Tongue (tissue), 1 donor: ENCODE measurements at regions not wholly inside any gene's neighbourhood (a gene's known extent, or its start where the extent isn't known, plus 50 kb on each side); places are given as distances from the start of the nearest gene placed in this dataset.

ENCODE experiments used
- DNase-seq: peaks from one replicate; pipeline ENCODE4 v3.0.0-alpha.2; 2015

DNA sequence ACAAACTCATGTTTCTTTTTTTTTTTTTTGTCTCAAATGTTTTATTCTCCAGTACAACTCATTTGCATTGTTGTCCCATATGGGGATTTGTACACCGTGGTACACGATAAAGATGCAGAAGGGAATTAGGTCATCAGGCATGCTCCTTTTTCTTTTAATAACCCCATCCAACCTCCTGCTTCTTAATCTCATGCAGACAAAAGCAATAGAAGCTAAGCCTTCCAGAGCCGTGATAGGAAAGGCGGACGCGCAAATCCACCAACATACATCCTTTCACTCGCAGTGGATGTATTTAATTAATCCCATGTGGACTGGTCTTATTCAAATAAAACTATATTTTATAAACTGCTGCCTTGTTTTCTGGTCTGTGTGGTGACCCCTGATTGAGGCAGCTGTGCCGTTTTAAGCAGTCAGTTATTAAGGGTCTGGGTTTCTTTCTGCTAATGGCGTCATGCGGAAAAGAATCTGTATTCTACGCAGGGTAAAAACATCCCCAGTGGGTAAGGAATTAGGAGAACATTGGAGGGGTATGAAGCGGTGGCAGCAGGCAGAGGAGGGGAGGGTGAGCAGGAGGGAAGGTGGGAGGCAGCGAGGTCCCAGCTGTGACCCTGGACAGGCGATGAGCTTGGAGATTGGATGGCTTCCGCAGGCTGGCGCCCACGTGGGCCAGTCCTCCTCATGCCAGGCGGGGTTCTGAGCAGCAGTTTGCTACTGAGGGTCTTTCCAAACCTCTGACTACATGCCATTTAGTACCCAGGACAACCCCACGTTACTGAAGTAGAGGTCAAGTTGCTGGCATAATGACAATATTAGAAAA, 172.8 kb downstream of the LINC00237 start:
- no peak for DNase-seq

DNA sequence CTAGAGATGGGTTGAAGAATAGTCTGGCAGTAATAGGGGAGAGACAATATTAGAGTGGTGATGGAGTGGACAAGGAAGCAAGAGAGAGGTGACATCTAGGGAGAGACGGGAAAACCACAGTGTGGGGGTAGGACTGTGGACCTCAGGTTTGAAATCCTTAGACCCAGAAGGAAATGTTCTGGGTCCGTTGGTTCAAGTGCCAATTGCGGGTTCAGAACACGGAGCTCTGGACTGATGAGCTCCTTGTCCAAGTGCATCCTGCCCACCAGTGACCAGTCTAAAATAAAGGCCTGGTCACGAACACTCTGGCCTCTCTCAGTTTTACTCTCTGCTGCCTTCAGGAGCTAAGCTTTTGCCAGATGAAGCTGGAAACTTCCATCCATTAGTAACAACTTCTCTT, 174.0 kb downstream of the LINC00237 start:
- DNase-seq, result no peak

DNA sequence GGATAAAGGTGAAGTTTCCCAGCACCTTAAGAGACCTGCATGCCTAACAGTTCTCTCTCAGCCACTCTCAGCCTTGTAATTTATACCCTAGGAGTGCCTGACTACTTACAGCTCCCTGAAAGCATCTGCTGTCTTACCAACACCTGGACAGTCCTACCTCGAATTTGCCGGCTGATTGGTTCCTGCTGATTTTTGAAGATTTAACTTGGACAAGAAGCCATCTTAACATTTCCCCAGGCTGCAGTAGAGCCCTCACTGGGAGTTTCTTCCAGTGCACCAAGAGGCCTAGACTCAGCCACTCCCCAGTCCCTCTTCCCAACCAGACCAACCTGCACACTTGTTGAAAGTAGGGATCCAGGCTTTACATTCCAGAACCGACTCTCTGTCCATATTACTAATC, 174.5 kb downstream of the LINC00237 start:
- DNase-seq, result no peak

DNA sequence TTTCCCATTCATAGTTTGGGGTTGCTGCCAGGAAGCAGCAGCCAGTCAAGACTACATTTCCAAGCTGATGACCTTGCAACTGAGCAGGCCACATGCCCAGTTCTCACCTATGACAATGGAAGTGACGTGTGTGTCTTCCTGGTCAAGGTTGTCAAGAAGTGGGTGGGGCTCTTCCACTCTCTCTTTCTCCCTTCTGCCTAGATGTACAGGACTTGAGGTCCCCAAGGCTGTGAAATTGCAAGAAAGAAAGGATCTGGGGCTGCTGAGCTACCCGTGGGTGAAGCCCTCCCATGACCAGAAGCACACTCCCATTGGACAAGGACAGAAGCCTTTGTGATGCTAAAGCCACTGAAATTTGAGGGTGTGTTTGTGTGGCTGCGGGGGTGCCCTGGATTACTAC, 175.1 kb downstream of the LINC00237 start:
- no peak for DNase-seq

DNA sequence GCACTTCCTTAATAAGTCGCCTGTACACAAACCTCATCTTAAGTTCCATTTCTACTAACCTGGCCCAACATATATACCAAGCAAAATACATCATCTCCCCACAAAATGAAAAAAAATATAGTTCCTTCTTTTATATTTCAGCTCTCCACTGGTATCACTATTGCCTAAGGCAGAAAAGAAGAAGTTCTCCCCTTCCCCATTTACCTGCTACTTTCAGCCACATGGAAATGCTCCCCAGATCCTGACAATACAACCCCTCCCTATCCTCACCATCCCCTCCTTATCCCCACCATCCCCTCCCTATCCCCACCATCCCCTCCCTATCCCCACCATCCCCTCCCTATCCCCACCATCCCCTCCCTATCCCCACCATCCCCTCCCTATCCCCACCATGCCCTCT, 175.7 kb downstream of the LINC00237 start:
- DNase-seq, result no peak

DNA sequence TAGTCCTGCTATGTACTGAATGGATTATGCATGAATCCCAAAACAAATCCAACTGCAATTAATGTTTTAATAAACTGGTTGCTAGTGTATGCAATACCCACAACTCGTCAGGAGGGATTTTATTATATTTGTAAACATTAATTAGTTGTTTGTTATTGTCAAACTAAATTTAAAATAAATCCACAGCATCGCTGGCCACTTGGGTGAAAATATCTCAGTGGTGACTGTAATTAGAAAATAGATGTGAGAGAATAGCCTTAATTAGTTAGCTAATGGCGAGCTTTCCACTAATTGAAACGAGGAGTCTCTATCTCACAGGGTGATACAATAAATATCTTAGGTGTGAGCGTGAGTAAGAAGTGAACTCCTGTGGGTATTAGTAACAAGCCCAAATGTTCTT, 176.8 kb downstream of the LINC00237 start:
- DNase-seq, result no peak

DNA sequence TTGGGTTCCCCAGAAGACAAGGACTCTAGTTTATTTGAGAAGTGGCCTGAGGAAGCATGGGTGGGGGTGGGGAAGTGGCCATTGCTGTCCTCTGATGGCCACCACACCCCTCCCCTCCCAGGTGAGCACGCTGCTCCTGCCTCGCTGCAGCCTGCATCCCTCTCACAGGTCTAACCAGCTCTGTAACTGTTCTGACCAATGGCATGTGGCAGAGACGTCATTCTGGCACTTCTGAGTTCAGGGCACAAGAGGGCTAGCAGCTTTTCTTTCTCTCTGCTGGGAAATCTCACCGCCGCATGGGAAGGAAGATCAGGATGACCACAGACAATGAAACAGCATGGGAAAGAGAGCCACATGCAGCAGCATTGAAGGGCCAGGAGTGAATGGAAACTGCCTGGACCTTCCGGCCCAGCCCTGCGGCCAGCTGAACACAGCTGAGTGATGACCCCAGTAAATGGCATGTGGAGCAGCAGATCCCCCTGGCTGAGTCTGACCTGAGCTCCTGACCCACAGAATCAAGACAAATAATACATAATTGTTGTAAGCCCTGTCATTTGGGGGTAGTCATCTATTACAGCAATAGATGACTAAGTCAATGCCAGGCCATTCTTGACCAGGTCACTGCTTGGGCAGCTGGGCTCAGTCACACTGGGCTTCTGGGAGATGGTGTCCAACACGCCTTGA, 179.8 kb downstream of the LINC00237 start:
- no peak for DNase-seq

DNA sequence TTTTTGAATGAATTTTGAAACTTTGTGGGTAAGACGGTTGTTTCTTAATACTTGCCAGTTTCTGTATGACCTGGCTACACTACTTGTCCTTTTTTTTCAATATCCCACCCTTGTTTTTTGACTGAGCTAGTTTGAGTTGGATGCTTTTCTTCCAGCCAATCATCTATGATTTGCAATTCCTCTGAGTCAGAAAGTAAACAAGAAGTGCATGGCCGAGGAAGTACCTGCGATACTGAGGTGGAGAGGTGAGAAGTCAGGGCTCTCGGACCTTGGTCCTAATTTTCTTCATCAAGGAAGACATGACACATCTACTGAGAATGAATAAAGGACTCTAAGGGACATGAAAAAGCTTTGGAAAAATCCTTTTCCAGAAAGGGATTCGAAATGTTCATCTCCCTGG, 185.7 kb downstream of the LINC00237 start:
- DNase-seq, result no peak

DNA sequence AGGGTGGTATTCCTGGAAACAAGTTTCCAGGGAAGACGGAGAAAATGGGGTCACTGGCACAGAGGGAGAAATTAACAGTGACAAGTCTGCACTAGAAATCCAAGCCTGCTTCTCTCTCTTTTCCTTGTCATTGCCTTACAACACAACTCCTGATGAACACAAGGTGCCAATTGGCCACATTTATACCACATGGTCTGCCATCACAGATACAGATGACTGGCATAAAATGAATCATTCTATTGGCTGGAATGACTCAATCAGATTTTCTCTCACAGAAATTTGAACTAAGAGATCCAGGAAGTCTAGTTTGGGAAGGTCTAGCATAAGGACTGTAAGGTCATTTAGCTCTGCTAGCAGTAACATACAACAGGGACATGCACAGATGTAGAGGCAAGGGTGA, 190.3 kb downstream of the LINC00237 start:
- no peak for DNase-seq

DNA sequence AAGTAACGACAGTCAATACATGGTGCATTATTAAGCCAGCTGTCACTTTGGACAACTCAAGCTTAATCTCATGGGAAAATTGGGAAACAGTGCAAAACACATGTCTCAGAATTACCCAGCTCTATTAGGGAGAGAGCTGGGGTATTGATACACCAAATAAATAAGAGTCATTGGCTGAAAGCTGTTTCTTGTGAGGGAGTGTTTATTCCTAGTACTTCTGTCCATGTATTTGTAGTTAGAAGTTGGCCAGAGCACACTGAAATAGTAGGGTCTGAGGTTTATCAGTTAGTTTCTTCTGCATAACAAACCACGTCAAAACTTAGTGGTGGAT, 192.0 kb upstream of the RALGAPA2 start:
- DNase-seq, result no peak

DNA sequence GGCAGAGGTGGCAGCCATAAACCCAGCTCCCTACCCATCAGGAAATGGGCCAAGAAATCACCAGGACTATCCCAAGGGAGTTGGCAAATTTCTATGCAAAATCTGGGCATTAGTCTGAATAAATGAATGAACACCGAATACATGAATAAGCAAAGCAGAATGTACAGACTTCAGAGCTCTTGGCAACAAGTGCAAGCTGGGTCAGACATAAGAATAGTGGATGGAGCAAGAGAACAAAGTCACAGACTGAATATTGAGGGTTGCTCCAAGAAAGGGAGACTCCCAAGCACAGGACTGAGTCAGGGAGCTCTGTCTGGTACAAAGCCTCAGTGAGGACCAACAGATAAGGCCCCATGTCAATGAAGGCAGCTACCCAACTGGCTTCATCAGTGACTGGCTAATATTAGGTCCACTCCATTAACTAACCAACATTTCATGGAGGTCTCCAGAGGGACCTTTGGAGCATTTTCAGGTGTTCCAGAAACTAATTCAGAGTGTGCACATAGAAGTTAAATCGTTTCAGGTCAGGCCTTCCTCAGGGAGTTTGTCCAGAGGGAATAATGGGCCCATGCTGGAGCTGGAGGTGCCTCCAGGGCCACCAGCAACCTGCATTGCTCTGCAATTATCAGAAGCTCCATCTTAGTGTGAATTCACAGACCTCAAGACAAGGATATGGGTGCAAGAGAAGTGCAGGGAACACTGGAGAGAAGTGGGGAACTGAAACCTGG, 191.5 kb upstream of the RALGAPA2 start:
- no peak for DNase-seq

DNA sequence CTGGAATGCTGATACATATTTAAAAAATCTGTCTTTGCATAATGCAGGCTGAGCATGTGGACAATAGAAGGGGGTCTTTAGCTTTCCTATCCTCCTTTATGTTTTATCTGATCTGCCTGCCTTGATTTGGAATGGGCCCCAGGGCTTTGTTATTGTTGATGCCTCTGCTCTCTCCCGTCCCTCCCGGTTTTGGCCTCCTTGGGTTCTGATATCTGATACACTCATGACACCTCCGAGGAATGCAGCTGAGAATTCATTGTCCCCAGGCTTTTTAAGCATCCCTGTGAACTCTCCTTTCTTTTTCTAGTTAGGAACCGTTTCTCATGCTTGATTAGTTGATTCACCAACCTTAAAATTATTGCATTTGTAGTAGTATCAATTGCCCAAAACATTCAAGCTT, 185.5 kb upstream of the RALGAPA2 start:
- no peak for DNase-seq

DNA sequence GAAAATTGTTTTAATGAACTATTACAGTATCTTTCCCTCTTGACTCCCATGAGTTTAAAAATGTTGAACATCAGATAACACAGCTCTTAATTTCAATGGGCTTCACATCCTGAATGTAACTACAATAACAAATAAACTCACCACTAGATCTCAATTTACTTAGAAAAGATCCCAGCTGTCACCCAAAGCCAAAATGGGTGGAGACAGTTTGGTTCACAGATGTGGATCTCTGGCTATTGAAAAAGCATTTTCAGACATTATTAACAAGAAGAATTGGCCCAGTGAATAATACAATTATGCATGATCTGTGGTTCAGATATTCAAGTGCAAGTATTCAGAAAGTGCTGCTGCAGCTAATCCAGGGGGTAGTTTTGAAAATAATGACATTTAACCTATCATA, 184.7 kb upstream of the RALGAPA2 start:
- peak; percentile 51 for DNase-seq

DNA sequence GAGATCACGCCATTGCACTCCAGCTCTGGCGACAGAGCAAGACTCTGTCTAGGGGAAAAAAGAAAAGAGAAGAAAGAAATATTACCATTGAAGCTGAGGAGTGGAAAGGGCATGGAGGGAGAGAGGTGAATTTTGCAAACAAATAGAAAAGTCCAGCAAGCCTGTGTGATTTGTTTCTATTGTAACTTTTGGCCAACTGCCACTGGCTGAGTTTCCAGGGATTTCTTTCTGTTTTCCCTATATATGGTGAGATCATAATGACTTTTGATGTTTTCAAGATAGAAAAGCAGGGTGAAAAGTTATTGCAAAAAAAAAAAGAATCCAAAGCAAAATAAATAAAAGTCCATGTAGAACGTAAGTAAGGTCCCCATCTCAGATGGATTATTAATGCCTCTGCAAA, 184.2 kb upstream of the RALGAPA2 start:
- DNase-seq, result peak; percentile 57

DNA sequence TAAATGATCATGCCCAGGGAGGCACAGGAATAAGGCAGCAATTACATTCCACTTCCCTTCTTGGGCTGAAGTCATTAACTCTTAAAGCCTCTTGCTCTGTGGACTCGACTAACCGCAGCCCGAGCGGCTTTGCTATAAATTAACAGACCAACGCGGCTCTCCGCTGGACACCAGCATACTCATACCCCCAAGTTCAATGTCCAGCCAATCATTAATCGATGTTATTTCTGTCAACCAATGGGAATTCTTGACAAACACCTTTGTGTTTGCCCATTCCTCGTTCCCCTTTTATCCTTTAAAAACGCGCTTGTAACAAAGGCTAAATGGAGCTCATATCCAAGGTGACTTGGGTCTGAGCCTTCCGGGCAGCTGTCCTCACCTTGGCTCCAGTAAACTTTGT, 183.1 kb upstream of the RALGAPA2 start:
- DNase-seq, result no peak

DNA sequence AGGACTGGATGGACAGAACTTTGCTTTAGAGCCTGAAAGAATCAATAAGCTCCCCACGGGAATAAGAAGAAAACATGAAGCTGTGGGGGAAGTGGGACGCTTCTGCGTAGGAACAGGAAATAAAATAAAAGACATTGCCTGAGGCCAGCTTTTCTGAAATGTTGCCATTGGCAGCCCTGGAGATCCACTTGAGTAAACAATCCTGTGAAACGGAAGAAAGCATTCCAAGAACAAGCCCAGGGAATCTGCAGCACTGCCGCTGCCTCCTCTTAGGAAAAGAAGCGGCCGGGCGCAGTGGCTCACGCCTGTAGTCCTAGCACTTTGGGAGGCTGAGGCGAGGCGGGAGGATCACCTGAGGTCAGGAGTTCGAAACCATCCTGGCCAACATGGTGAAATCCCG, 182.3 kb upstream of the RALGAPA2 start:
- peak; percentile 50 for DNase-seq

DNA sequence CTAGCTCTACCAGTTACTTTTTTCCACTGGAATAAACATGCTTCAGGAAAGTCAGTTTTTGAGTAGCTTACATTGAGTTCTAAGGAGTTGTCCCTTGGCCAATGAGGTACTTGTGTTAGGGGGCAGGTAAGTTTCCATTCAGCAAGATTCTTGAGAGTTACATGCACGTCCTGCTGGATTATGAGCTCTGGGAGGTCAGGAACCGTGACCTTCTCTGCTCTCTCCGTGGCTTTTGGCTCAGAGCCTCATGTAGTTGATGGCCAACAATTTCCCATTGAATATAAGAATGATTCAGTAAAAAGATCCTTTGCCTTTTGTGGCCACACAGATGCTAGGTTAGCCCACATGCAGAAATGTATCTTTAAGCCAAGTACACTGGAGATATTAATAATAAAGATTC, 181.8 kb upstream of the RALGAPA2 start:
- no peak for DNase-seq

DNA sequence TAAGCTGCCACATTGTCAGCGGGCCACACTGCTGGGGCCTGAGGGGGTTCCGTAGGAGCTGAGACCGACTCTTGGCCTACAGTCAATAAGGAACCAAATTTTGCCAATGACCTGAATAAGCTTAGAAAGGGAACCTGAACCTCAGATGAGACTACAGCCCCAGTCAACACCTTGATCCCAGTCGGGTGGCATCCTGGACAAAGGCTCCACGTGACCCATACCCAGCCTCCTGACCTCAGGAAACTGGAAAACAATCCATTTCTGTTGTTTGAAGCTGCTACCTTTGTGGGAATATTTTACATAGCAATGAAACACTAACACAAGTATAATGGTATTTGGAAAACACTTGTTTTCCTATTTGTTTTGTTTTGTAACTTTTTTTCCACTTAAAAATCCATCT, 179.9 kb upstream of the RALGAPA2 start:
- no peak for DNase-seq

DNA sequence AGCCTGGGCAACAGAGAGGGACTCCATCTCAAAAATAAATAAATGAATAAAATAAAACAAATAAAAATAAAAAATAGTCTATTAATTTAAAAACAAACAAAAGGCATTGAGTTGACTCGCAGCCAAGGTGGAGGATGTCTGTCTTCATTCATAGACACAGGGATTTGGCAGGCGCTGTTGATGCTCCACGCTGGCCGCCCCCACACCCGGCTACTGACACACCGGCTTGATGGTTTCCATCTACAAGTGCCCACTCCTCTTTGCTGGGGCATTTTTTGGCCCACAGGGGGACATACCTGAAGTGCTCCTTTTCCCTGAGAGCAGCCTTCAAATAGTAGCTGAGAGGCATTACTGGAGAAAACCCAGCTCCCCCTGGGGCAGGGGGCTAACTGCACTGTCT, 178.3 kb upstream of the RALGAPA2 start:
- DNase-seq, result no peak

DNA sequence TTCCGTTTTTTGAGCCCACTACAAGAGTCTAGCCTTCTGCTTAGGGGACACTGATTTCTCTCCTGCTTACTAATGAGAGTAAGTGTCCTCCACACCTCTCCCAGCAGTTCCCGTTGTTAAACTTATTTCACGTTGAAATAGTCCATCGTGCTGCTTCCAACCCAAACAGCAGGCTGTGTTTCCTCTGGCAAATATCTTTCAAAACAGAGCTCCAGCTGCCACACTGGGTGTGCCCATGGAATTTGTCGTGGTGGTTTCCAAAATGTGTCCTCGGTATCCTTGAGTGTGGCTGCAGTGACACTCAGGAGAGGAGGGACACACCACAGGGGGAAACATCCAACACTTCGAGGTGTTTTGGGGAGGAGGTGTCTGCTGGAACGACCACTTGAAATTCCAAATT, 176.5 kb upstream of the RALGAPA2 start:
- peak; percentile 71 for DNase-seq

DNA sequence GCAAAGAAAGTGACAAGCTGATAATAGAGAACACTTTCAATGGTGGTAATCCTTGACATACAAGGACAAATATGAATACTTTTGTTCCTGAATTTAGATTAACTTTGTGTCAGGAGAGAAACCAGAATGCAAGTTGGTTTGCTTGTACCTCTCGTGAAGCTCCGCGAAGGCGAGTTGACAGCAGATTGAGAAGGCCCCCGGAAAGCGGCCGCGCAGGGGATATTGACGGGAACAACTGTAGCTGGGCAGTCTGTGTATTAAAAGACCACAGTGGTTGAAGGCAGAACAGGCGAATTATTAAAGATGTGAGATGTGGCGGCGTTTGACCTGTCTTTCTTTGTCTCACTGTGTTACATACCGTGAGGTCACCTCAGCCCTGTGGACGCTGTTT, 175.8 kb upstream of the RALGAPA2 start:
- peak; percentile 86 for DNase-seq

DNA sequence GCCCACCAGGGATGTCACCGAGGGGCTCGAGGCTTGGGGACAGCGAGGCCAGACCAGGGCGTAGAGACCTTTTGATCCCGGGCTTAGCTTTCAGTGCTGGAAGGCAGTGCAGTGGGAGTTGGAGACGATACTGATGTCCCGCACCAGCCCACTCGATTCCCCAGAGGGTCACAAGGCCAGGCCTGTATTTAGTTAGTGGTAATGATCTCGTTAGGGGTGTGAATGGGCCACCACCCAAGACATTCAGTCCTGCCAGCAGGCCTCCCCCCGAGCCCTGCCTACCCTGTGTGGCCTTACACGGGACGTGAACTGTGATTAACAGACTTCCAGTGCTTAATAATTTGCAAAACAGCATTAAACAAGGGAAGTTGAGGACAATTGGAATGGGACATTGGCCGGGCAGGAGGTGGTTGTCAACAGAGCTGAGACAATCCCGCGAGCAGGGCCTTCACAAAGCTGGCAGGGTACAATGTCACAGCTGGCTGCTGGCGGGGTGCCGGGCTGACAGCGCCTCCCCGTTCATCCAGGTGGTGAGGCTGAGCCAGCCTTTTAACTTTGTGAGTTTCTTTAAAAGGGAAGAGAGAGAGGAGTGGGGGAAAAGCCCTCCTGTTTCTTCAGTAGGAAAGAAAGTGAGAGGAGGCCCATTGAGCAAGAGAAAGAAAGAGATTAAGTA, 175.3 kb upstream of the RALGAPA2 start:
- peak; percentile 84 for DNase-seq

DNA sequence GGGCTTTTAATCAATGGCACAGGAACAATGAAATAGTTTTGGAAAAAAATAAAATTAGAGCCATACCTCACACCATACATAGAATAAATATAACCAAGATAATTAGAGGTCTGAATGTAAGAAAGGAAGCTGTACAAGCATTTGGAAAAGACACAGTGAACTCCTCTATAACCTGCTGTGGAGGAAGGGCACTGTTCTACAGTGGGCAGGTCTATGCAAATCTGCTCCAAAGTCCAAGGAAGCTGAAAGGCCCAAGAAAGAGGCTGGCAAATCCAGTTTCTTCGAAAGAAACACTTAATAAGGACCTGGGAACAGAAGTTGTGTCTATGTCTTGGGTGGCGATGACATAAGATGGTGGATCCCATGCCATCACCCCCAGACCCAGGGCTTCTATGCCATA, 169.4 kb upstream of the RALGAPA2 start:
- no peak for DNase-seq
